ENCODE measurements at regions not wholly inside any gene's neighbourhood (a gene's known extent, or its start where the extent isn't known, plus 50 kb on each side); places are given as distances from the start of the nearest gene placed in this dataset.
"Not testable (repeated sequence)": the region's sequence is repeated elsewhere in the genome, so short reads cannot be mapped to it uniquely, and the experiment has no call there.

- no peak for DNase-seq
Measured at GRCh38 chr14:24744641-24745040, 110.7 kb upstream of the GZMB start.

- DNase-seq: no peak
Measured at GRCh38 chr14:24741871-24742270, 107.9 kb upstream of the GZMB start.

DNA sequence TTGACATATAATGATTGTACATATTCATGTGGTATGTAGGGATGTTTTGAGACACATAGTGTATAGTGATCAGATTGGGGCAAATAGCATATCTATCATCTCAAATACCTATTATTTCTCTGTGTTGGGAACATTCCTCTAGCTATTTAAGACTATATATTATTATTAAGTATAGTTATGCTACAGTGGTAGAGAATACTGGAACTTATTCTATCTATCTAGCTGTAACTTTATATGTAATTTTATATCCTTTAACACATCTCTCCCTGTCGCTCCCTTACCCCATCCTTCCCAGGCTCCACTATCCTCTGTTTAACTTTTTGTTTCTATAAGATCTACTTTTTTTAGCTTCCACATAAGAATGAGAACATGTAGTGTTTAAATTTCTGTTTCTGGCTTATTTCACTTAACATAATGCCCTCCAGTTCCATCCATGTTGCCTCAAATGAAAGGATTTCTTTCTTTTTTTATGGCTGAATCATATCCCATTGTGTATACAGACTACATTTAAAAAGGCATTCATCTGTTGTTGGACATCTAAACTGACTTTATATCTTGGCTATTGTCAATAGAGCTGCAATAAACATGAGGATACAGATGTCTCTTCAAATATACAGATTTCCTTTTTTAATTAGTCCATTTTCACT, 102.1 kb upstream of the GZMB start:
- DNase-seq: no peak

- peak; percentile 44 for DNase-seq
Measured at GRCh38 chr14:24734917-24735500, 101.0 kb upstream of the GZMB start.

DNA sequence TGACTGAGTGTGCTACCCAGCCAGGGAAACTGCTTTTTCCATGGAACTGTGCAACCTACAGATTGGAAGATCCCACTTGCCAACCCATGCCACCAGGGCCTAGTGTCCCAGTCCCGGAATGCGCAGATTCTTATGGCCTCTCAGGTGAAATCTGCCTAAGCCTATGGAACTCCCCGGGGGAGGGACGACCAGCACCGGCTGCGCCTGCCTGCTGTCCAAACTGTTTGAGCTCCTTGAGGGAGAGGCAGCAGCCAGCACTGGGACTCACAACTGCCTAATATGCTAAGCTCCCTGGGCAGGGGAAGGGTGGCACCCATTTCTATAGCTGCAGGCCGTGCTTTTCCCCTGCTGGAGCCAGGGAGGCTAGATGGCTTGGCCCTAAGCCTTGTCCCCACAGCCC, 92.5 kb upstream of the GZMB start:
- DNase-seq: no peak

DNA sequence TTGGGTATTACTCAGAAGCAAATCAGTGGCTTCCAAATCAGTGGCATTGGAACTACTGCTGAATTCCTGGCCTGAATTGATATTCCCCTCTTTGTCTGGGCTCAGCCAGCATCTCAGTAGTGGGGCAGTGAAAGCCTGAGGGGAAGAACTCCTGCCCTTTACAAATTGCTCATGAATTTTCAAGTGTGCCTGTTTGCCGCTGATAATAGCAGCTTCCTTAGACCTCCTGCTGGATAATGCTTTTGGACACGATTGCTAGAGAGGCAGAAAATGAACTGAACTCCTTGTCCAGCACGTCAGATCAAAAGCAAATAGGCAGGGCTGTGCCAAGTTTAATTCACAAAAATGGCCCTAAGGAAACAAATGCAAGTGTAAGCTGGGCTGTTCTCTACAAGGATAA, 91.3 kb upstream of the GZMB start:
- no peak for DNase-seq

GRCh38 chr14:24721775-24722174, 87.8 kb upstream of the GZMB start:
- DNase-seq: no peak

GRCh38 chr14:24715239-24715638, 81.2 kb upstream of the GZMB start:
- DNase-seq: no peak

DNA sequence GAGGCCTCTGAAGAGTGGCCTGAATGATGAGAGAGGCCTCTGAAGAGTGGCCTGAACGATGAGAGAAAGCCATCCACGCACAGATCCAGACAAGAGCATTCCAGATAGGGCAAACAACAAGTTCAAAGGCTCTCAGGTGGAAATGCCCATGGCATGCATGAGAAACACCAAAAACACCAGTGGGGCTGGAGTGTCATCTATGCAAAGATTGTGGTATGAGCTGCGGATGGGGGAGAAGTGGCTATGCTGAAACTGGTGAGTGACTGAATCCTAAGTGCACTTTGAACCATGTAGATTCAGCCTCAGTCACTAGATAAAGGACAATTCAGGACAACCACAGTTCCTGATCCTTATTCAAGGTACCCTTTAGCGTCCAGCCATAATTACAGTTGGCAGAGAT, 79.4 kb upstream of the GZMB start:
- no peak for DNase-seq

DNA sequence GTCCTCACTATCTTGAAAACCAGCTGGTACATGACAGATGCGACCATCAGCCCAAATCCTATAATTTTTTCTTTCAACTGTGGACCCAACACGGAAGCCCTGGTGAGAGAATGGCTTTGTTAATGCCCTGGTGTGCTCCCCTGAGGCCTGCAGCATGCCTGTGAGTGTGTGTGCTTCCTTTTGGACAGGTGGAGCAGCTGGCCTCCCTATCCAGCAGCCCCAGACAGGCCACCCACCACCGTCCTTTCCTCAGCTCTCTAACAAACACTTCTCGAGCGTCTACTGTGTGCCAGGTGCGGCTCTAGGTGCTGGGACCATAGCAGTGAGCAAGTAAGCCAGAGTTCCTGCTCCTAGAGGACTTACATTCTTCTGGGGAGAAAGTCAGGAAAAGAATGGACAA, 78.9 kb upstream of the GZMB start:
- no peak for DNase-seq

DNA sequence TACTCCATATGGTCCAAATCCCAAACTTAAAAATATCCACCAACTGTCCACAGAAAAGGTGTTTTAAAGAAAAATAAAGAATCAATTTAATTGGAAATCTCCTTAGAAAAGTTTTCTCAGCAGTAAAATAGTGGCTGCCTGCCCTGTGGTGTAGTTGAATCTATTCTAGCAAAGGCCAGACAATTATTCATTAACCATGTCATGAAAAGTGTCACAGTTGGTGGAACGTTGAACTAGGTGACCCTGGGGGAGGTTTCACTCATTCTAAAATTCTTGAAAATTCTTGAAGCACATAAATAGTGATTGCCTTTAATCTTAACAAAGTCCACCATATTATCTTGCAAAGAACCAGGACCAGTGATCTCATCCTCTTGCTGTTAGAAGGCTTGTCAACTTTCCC, 78.4 kb upstream of the GZMB start:
- DNase-seq: no peak

DNA sequence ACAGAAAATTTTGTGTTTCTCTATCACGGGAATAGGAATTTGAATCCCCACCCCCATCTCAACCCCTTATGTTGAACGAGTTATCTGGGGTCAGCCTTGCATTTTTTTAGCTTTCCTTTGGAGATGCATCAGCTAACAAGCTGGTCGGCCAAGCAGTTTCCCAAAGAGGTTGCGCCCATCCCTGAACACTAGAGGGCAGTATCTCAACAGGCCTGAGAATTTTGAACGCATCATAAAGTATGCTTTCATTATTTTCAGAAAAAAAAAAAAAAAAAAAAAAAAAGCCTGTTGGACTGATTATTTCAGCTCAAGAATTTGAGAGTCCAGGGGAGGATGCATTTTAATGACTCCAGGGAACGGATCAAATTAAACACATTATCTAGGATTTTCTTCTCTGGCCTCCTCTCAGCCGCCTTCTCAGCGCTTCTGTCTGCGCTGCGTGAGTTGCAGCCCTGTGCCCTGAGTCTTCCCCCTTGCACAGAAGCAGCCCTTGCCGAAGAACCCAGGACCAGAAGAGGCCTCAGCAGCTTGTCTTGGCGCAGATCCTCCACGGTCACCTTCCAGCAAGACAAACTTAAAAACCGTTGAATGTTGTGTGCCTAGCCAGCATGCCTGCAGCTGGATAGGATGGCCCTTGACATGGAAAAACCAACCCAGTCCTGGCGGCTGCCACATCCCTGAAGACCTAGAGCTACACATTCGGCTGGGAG, 76.6 kb upstream of the GZMB start:
- DNase-seq: peak; percentile 41

GRCh38 chr14:24708684-24709083, 74.7 kb upstream of the GZMB start:
- DNase-seq: no peak

DNA sequence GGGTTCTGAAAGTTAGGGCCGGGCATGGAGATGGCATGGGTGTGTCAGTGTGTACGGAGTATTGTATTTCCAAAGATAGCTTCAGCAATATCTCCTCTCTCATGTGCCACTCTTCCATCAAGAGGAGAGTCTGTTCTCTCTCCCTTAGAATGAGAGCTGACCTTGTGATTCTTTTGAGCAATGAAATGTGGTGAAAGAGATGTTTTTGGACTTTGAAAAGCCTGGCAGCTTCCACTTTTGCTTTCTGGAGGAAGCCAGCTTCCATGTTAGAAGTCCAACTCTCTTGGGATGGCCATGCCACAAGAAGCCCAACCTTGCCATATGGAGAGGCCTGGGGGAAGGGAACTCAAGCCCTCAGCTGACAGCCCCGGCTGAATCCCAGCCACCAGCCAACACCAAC, 72.4 kb upstream of the GZMB start:
- DNase-seq: no peak

- DNase-seq: no peak
Measured at GRCh38 chr14:24705840-24706239, 71.8 kb upstream of the GZMB start.

GRCh38 chr14:24701062-24701461, 67.1 kb upstream of the GZMB start:
- no peak for DNase-seq

- no peak for DNase-seq
Measured at GRCh38 chr14:24700511-24700910, 66.5 kb upstream of the GZMB start.

DNA sequence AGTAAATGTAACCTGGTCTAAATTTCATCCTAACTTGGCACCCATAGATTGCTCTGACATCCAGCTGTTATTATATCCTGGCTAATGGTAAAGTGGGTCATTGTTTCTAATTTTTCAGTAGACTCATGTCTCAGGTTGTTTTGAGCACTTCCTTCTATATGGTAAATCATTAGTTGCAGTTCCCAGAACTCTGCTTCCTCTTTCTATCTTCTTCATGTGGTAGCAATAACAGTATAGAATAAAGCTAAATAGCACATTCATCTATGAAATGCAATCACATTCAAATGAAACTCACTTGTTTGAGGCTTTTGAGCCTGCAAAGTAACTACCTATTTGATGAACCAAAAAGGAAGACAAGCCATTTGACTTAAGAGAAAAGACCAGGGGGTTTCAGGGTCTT, 65.1 kb upstream of the GZMB start:
- DNase-seq: no peak

- not testable (repeated sequence) for DNase-seq
Measured at GRCh38 chr14:24696280-24696920, 62.4 kb upstream of the GZMB start.

DNA sequence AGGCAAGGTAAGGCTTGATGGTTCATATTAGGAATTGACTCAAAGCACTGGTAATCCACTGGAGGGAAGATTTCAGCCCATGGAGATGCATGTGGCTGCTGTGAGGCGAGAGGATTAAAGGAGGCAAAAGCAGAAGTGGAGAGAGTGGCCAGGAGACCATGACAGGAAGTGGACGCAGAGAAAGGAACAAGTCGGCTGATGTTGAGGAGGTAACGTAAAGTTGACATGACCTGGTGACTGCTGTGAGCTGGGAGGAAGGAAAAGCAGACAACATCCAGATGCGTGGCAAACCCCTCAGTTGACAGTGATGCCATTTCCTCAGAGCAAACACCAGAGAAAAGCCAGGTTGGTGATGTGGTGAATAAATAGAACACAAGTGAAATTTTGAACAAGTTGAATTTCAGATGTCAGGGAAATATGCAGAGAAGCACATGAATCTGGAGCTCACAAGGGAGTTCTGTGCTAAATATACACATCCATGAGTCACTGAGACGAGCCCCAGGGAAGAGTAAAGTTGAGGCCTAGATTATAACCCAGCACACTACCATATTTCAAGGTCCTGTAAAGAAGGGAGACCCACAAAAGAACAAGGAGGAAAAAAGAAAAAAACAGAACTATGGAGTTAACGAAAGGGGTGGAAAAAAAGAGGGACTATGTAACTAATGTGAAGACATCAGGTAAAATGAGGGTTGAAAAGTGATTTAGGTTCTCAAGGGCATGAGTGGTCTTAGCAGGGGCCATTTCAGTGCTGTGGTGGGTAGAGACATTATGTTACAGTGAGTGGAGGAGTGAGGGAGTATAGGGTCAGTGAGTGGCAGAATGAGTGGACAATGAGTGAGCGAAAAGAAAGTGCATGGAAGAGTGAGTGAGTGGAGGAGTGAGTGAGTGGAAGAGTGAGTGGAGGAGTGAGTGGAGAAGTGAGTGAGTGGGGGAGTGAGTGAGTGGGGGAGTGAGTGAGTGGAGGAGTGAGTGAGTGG, 61.6 kb upstream of the GZMB start:
- DNase-seq: no peak

GRCh38 chr14:24694680-24695079, 60.7 kb upstream of the GZMB start:
- DNase-seq: no peak

- no peak for DNase-seq
Measured at GRCh38 chr14:24693983-24694382, 60.0 kb upstream of the GZMB start.

- DNase-seq: no peak
Measured at GRCh38 chr14:24693353-24693737, 59.4 kb upstream of the GZMB start.
